ENCODE measurements at regions not wholly inside any gene's neighbourhood (a gene's known extent, or its start where the extent isn't known, plus 50 kb on each side); places are given as distances from the start of the nearest gene placed in this dataset.
"Not testable (repeated sequence)": the region's sequence is repeated elsewhere in the genome, so short reads cannot be mapped to it uniquely, and the experiment has no call there.

DNA sequence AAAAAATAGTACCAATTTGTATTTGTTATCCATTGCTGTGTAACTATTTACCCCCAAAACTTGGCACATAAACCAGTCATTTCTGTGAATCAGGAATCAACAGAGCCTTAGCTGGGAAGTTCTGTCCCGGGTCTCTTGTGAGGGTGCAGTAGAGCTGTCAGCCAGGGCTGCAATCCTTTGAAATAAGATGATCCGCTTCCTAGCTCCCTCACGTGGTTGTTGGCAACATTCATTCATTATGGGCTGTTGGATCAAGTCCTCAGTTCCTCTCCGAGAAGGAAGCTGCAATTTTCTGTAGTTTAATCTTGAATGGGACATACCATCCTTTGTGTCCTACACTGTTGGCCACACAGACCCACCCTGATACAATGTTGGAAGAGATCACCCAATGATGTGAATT, 277.2 kb downstream of the SUCLA2 start:
- DNase-seq: no peak
- intact Hi-C loops (cut with DNase I): no loop called here

DNA sequence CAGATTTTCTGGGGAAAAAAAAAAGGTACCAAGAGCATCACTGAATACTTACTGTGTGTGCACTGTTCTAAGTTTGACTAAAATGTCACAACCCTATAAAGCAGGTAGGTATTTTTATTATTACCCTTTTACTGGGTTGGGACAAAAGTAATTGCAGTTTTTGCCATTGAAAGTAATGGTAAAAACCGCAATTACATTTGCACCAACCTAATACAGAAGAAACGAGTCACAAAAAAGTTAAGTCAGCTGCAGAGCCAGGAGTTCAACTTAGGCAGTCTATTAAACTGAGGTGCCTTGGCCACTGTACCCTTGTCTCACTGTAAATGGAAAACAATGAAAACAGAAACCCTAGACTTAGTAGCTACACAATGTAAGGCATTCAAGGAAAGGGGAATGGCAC, 281.9 kb downstream of the SUCLA2 start:
- no peak for DNase-seq
- intact Hi-C loops (cut with DNase I): no loop called here

DNA sequence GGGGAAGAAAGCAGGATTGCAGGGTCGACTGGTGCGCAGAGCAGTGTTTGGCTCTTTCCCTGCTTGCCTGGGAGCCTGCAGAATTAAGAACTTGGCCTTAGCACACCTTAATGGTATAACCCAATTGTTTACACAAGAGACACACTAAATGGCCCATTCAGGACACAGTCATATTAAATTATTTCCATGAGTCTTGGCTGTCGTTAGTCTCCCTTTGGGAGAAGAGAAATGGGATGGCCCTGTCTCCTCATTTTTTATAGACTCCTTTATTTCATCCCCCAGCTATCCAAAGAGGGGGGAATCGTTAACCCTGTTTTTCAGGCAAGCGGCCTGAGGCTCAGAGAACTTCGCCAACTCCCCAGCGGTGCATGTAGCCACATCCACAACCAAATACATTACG, 282.5 kb downstream of the SUCLA2 start:
- intact Hi-C loops (cut with DNase I): no loop called here

DNA sequence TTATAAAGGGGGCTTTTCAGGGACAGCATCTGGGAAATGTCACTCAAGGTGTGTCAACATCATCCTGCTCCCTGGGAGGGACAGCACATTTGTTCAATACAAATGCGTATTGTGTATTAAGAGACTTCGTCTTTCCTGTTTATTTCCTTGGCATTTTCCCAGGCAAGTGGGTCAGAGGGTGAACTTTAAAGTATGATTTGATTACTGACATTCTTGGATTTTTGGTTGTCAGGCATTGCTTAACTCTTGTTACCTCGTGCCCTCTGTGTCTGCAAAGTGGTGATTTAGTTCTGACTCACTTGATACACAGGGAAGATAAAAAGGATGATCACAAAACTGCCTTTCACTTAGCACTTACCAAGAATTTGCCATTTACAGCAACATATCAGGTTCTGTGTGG, 292.7 kb downstream of the SUCLA2 start:
- no peak for DNase-seq
- intact Hi-C loops (cut with DNase I): no loop called here

More for the DNA sequence above, 282.5 kb downstream of the SUCLA2 start:
- DNase-seq: no peak

DNA sequence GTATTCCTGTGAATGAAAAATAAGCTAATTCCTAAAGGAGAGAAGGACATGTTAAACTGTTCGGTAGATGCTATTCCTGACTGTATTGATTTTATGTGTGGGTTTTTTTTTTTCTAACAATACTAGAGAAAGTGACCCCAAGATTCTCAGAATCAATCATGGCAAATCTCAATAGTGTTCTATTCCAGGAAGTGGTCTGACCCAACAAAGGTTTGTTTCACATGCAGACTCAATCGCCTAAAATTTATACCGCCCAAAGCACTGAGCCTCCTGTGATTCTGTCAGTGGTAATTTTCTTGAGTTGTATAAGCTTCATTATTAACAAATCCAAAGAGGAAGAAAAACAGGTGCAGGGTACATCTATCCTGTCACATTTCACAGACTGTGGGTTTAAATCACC, 293.7 kb downstream of the SUCLA2 start:
- intact Hi-C loops (cut with DNase I): no loop called here
- no peak for DNase-seq

DNA sequence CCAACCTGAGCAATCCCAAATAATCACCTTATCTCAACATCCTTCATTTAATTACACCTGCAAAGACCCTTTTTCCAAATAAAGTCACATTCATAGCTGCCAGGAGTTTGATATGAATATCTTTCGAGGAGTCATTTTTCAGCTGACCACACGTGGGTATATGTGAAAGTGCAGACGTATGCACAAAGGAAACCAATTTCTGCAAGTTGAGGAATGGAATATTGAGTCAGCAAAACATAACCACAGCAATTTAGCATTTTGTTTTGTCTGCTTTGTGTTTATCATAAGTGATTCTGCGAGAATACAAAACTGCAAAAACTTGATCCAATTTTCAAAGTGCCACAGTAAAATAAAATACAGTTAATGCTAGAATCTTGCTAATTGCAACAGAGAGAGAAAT, 295.9 kb downstream of the SUCLA2 start:
- intact Hi-C loops (cut with DNase I): no loop called here
- no peak for DNase-seq

DNA sequence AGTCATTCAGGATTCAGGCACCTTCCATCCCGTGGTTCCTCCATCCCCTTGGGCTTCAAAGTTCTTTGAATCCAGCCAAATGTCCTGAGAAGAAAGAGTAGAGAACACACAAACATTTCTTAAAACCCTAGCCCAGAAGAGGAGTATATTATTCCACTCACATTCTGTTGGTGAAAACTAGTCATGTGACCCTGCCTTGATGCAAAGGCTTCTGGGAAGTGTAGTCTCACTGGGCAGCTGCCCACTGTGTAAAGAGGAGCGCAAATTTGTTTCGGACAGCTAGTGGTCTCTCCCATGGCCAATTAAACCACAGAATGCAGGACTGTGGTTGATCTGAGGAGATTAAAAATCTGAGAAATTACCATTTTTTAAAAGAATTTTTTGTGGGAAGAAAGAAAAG, 304.4 kb downstream of the SUCLA2 start:
- intact Hi-C loops (cut with DNase I): no loop called here

DNA sequence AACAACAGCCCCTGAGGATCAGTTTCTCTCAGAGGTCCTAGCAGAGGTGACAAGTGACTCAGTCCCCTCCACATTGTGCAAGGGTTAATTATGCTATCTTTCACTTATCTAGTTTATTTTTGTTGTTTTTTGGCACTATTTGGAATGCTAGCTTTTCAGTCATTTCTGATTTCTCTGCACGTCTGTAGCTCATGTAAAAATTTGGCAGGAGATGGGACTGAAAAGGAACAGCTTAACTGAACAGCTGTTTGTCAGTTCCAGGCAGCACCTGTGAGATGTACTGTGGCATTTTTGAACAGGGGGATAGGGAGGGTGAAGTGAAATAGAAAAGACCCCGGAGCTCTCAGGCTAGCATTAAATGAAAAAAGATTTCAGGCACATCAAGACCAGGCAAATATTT, 313.5 kb downstream of the SUCLA2 start:
- intact Hi-C loops (cut with DNase I): no loop called here
- DNase-seq: no peak

More for the DNA sequence above, 304.4 kb downstream of the SUCLA2 start:
- no peak for DNase-seq

DNA sequence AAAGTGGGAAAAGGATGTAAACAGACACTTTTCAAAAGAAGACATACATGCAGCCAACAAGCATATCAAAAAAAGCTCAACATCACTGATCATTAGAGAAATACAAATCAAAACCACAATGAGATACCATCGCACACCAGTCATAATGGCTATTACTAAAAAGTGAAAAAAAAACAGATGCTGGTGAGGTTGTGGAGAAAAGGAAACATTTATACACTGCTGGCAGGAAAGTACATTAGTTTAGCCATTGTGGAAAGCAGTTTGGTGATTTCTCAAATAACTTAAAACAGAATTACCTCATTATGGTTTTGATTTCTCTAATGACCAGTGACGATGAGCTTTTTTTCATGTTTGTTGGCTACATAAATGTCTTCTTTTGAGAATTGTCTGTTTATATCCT, 315.9 kb downstream of the SUCLA2 start:
- DNase-seq; intact Hi-C loops (cut with DNase I): not testable (repeated sequence)

DNA sequence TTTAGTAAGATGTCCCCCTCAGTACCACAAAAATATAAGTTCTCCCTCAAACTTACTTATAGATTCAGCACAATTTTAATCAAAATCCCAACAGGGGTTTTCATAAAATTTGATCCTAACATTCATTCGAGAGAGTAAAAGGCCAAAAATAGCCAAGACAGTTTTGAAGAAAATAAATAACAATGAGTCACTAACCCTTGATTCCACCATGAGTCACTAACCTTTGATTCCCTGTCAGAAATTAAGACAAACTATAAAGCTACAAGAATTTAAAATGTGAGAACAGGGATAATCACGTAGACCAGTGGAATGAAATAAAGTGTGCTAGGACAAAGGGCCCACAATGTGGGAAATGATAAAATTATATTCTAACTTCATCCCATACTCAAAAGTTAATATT, 320.3 kb downstream of the SUCLA2 start:
- intact Hi-C loops (cut with DNase I): no loop called here
- DNase-seq: no peak

DNA sequence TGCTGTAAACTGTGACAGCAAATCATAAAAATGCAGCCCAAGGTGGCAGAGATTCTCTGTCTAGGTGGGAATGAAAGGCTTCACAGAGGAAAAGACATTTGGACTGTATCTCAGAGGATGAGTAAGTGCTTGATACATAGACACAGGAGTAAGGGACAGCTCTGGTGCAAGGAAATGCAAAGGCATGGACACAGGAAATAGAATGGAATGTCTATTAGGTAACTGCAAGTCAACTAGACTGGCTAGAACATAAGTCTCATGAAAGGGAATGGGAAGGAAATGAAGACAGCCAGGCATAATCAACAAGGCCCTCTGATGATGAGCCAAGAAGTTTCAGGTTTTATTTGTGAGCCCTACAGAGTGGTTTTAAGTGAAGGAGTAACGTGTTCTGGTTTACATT, 321.7 kb downstream of the SUCLA2 start:
- intact Hi-C loops (cut with DNase I): no loop called here
- no peak for DNase-seq

DNA sequence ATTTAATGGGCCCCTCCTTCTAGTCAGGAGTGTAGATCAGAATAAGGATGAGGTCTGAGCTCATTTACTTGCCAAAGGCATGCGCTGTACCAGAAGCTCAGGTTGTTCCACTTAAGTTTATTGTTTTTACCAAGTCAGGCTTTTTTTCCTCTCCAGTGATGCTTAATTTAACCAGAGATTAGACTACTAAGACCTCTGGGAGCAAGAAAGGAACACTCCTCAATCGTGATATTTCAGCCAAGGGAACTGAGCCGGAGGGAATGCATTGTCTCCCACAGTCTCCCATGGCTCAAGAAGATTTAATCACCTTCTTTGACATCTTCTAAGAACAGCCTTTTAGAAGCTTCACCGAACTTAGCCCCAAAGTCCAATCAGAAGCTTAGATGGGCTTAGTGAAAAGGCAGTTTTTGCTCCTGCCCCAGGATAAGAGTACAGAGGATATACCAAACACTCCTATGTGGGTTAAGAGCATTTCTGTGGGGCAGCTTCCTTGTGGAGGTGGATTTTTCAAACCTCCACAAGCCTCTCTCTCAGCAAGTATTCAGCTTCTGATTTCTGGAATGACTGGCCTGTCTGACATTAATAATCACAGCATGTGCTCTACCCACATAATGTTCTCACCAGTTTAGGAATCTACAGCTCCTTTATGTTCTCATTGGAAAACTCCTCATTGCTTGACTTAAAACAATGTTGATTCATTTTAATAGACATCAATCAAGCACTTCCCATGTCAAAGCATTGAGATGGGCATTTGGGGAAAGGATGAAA, 322.7 kb downstream of the SUCLA2 start:
- intact Hi-C loops (cut with DNase I): no loop called here
- no peak for DNase-seq

DNA sequence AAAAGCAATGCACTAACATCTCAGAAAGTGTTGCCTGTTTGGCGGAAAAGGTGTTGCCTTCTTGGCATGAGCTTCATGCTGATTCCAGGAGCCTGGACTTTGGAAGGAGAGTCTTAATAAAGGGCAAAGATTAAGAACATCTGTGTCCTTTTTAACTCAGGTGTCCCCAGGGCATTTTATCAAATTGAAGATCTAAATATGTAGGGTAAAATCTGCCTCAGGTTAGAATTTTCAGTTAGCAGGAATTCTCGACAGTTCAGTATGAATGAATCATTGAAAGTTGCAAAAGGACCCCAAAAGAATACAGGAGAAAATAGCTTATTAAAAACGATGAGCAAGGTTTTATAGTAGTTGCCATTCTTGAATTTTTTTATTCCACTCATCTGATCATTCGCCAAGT, 325.2 kb downstream of the SUCLA2 start:
- DNase-seq: no peak
- intact Hi-C loops (cut with DNase I): no loop called here

DNA sequence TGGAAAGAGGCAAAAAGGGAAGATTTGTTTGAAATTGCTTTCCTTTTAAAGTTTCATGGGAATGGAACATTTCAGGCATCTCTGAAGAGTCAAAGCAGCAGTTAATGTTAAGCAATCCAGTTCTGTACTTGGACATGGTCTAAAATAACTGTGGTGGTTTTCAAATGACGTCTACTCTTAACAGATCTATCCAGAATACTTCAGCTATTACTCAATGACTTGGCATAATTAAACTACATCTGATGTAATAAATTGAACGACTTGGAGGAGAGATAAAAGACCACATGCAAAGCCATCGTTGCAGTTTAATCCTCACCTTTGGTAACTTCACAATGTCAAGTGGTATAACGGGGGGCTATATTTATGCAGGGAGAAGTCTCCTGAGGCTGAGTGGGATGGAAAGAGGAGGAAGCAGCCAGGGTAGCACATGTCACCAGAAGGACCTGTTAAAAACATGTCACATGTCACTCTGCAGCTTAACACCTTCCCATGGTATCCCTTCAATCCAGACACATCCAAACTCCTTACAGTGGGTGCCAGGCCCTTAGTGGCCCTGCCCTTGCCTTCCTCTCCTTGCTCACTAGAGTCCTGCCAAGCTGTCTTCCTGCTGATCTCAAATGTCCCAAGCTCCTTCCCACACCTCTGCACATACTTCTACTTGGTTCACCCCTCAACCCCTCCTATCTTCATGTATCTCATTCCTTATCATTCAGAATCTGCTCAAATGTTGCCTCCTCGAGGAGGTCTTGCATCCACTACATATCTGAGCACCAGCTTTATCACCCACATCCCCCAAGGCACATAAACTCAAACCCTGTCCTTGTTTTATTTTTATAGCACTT, 327.8 kb downstream of the SUCLA2 start:
- DNase-seq: no peak
- intact Hi-C loops (cut with DNase I): no loop called here

DNA sequence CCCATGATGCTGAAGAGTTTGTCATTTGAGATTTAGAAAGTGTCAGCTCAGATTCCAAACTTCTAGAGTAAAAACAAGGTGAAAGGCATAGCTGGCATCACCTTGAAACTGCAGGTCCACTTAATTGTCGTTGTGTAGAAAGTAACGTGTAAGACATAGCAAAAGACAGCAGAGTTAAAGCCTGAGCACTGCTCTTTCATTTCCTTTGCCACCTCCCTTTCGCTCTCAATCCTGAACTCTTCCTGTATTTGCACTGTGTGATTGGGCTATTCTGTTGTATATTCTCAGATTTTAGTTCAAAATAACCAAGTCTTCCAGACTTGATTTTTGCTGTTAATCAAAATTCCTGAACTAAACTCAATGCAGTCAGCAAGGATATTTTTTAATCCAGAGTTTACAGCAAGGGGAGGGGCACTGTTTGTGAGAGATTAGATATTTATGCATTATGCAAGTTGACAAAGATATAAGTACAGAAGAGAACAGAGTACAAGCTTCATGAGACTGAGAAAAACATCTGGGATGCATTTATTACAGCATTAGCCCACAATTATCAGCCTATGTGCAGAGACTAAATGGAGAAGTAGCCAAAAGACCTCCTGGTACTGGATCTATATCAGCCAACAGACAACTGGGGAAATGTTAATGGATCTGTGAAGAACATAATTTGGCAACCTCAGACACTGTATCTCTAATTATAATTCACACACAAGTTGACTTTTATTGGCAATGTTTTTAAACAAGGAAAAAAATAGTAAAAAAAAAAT, 328.6 kb downstream of the SUCLA2 start:
- DNase-seq: no peak
- intact Hi-C loops (cut with DNase I): no loop called here

DNA sequence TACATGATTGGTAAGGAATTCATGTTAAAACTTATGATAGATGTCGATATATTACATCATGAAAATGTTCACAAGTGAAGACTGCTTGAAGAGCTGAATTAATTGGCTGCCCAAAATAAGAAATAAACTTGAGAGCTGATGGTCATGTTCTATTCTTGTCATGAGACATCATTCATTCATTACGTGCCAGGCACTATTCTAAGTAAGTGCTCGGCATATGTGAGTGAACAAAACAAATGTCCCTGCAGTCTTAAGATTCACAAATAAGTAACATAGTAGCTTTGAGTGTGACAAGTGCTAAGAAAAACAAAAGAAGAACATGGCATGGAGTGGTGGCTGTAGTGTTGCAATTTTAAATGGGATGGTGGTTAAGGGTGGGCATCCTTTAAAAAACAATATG, 329.3 kb downstream of the SUCLA2 start:
- intact Hi-C loops (cut with DNase I): no loop called here
- no peak for DNase-seq

DNA sequence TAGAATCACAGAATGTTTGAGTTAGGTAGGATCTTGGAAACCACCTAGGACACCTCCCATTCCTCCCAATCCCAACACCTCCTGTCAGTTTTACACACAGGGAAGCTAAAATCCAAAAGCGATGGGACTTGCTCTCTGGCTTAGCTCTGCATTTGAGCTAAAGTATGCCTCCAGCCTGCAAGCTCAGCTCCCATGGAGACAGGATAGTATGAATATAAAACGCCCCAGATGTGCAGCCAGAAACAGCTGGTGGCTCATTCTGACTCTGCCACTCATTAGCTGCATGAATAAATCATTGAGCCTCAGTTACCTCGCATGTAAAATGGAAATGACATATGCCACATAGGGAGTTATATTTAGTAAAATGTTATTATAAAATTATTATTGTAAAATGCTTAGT, 336.0 kb downstream of the SUCLA2 start:
- DNase-seq: peak in 11 of 42 donors; percentile 10 to 54 (median 25)
- intact Hi-C loops (cut with DNase I): no loop called here

DNA sequence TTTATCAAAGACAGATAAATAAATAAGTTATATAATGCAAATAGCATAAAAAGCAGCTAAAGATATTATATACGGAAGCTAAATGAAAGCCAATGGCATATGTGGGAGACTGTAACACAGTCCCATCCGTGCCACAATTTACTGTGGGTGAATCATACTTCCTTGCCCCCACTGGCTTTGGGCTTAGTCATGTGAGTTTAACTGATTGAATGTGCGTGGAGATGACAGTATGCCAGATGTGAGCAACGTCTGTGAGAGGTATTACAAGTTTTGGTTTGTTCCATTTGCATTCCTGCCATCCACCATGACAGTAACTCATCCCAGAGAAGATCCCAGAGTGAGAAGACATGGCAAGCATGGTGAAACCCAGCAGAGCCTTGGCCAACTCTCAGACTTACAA, 340.0 kb downstream of the SUCLA2 start:
- intact Hi-C loops (cut with DNase I): no loop called here
- DNase-seq: no peak

DNA sequence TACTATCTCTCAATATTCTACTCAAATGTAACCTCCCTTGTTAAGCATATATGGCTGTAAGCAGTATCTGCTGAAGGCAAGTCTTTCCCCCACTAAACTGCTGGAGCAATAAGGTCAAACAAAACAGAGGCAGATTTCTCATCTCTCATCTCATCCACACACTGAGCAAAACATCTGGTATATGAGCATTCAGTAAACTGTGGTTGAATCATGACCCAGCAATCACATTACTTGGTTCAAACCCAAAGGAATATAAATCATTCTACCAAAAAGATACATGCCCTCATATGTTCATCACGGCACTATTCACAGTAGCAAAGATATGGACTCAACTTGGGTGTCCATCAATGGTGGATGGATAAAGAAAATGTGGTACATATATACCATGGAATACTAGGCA, 344.4 kb downstream of the SUCLA2 start:
- no peak for DNase-seq
- intact Hi-C loops (cut with DNase I): no loop called here

DNA sequence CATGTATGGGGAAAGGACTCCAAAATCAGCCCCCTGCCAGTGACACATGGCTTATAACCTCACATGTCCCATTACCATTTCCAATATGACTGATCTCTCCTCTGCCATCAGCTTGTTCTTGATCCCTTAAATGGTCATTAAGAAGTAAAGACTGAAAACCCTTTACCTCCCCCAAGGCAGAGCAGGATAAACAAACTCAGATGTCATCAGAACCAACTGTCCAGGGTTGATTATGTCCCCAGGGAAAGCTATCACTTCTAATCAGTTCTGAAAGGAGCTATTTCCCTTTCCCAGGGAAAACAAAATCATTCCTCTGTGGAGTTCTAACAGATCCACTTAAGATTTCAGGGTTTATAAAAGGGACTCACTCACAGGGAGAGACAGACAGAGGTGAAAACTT, 350.9 kb downstream of the SUCLA2 start:
- intact Hi-C loops (cut with DNase I): no loop called here
- DNase-seq: no peak

Data from head of caudate nucleus (tissue), 42 donors.